OCI-LY3 (cell line): ENCODE measurements at regions not wholly inside any gene's neighbourhood (a gene's known extent, or its start where the extent isn't known, plus 50 kb on each side); places are given as distances from the start of the nearest gene placed in this dataset.

Source experiments
- H2AFZ ChIP-seq: fragments of 200-600, 300-600 bp; shearing (Covaris generic); 2 replicates; pipeline ENCODE4 v1.6.0; 2014; ENCODE audit warnings: antibody characterized with exemption, low read depth, low read length
- H3K27ac ChIP-seq: fragments of 200-600, 300-600 bp; sonication (generic); 2 replicates; pipeline ENCODE4 v1.5.1; 2014; ENCODE audit warnings: mild to moderate bottlenecking, low read length, moderate library complexity, mixed read lengths
- H3K27me3 ChIP-seq: fragments of 200-600, 300-600 bp; sonication (generic); 2 replicates; pipeline ENCODE4 v1.6.1; 2014; ENCODE audit warnings: low read depth, low read length, mixed read lengths
- H3K36me3 ChIP-seq: fragments of 200-600, 300-600 bp; sonication (generic); replicated peaks from 2 replicates; pipeline ENCODE3; 2014; ENCODE audit warnings: low read depth, low read length, mixed read lengths
- H3K4me1 ChIP-seq: fragments of 300-600, 200-600 bp; sonication (generic); 2 replicates; pipeline ENCODE4 v1.6.1; 2014; ENCODE audit warnings: low read length, mixed read lengths
- H3K4me2 ChIP-seq: fragments of 200-600, 300-600 bp; sonication (generic); 2 replicates; pipeline ENCODE4 v1.6.1; 2014; ENCODE audit warnings: low read length, mixed read lengths
- H3K4me3 ChIP-seq: fragments of 300-600, 200-600 bp; sonication (generic); 2 replicates; pipeline ENCODE4 v1.5.1; 2014; ENCODE audit warnings: antibody characterized with exemption, mild to moderate bottlenecking, low read length, moderate library complexity
- H3K79me2 ChIP-seq: fragments of 300-600, 200-600 bp; shearing (Covaris generic); 2 replicates; pipeline ENCODE4 v1.6.1; 2014; ENCODE audit warnings: mild to moderate bottlenecking, low read length, mixed read lengths
- H3K9ac ChIP-seq: fragments of 300-600, 200-600 bp; shearing (Covaris generic); 2 replicates; pipeline ENCODE4 v1.6.0; 2014; ENCODE audit warnings: mild to moderate bottlenecking, low read length, moderate library complexity
- H3K9me3 ChIP-seq: fragments of 200-600, 300-600 bp; shearing (Covaris generic); 2 replicates; pipeline ENCODE4 v1.6.1; 2014; ENCODE audit warnings: low read length, mixed read lengths; ENCODE audit not compliant: insufficient read depth
- H4K20me1 ChIP-seq: fragments of 200-600, 300-600 bp; sonication (generic); 2 replicates; pipeline ENCODE4 v1.6.1; 2016; ENCODE audit warnings: low read length, mixed read lengths; ENCODE audit not compliant: insufficient read depth
- EZH2phosphoT487 ChIP-seq: fragments of 200-600 bp; shearing (Covaris generic); IDR thresholded peaks from 2 replicates; pipeline ENCODE4 v1.6.1; 2018; ENCODE audit warnings: antibody characterized with exemption, mixed run types, low read depth
- TF ChIP-seq, protein P1 (sequence below): fragments of 200-600, 300-600 bp; sonication (generic); IDR thresholded peaks from 2 replicates; pipeline ENCODE4 v1.5.1; 2014; ENCODE audit warnings: antibody characterized with exemption, low read length, low read depth

DNA sequence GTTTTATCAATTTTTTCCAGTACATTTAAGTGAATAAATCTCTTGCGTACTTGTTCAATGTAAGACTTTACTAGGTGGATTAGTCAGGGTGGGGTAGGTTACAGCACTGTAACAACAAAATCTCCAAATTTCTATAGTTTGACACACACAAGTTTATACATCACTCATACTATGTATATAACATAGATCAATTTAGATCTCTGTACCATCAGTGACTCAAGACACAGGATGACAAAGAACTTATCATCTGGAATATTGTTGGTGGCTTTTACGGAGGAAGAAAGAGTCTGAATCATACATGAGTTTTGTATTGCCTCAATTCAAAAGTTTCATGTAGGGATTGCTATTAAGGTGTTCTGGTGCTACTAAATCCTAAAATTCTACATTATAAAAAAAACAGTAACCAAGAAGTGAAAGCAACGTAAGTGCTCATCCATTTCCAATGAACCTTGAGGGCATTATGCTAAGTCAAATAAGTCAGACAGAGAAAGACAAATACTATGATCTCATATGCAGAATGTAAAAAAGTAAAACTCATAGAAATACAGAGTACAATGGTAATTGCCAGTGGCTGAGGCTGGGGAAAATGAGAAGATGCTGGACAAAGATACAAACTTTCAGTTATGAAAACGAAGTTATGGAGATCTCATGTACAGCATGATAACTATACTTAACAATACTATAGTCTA lies 98.0 kb upstream of the DKK2 start:
- Histone ChIP-seq H3K4me2 (no peak overlapping the region), H4K20me1 (no peaks in the 10 kb centered on the region), H3K4me1 (no peaks in the 10 kb centered on the region), H3K27me3 (no peaks in the 10 kb centered on the region), H2AFZ (no peak overlapping the region), H3K79me2 (no peaks in the 10 kb centered on the region), H3K27ac (no peak overlapping the region), H3K9me3 (no peaks in the 10 kb centered on the region), H3K4me3 (no peak overlapping the region), H3K9ac (no peak overlapping the region), H3K36me3 (no peaks in the 10 kb centered on the region)
- TF ChIP-seq EZH2phosphoT487: no peak
- TF ChIP-seq, protein P1, sequence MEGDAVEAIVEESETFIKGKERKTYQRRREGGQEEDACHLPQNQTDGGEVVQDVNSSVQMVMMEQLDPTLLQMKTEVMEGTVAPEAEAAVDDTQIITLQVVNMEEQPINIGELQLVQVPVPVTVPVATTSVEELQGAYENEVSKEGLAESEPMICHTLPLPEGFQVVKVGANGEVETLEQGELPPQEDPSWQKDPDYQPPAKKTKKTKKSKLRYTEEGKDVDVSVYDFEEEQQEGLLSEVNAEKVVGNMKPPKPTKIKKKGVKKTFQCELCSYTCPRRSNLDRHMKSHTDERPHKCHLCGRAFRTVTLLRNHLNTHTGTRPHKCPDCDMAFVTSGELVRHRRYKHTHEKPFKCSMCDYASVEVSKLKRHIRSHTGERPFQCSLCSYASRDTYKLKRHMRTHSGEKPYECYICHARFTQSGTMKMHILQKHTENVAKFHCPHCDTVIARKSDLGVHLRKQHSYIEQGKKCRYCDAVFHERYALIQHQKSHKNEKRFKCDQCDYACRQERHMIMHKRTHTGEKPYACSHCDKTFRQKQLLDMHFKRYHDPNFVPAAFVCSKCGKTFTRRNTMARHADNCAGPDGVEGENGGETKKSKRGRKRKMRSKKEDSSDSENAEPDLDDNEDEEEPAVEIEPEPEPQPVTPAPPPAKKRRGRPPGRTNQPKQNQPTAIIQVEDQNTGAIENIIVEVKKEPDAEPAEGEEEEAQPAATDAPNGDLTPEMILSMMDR: no peak

DNA sequence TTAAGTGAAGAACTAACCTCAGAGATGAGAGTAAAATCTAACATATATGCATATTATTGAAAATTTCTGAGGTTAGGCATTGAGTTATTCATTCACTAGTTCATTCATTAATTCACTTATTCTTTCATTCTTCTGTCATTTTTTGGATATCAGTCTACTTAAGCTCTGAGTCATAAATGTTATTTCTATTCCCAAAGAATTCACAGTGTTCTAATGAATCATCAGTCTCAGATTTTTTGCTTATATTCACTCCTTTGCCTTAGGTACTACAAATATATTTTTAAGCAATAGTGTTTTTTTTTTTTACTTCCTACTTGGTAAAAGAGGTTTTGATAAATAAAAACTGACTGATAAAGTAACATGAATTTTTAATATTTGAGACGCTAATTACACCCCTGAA lies 95.2 kb upstream of the DKK2 start:
- TF ChIP-seq, protein P1: no peak
- no peak for TF ChIP-seq EZH2phosphoT487
- no peaks in the 10 kb centered on the region for H3K36me3 ChIP-seq
- H3K4me3 ChIP-seq: no peak overlapping the region
- H3K9ac ChIP-seq: no peak overlapping the region
- no peaks in the 10 kb centered on the region for H4K20me1 ChIP-seq
- H3K27ac ChIP-seq: no peak overlapping the region
- H3K9me3 ChIP-seq: no peaks in the 10 kb centered on the region
- no peaks in the 10 kb centered on the region for H3K79me2 ChIP-seq
- H2AFZ ChIP-seq: no peak overlapping the region
- H3K4me1 ChIP-seq: no peaks in the 10 kb centered on the region
- no peaks in the 10 kb centered on the region for H3K27me3 ChIP-seq
- H3K4me2 ChIP-seq: no peak overlapping the region

DNA sequence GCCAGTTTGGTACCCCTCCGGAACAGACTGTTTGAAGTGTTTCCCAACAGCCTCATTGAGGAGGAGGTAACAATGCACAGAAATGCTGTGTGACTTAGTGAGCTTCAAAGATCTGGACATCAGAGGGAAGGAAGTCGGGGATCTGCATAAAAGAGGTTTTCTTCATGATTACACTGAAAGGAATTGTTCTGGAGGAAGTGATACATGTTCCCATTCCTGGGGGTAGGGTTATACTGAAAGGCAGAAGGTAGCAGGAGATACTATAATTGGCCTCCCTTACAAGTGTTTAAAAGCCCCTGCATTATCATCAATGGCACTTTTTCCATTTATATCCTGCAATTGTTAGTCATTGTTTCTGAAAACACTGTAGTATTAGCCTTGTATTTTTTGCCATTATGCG lies 94.0 kb upstream of the DKK2 start:
- Histone ChIP-seq H3K27ac (no peak overlapping the region), H2AFZ (no peak overlapping the region)

DNA sequence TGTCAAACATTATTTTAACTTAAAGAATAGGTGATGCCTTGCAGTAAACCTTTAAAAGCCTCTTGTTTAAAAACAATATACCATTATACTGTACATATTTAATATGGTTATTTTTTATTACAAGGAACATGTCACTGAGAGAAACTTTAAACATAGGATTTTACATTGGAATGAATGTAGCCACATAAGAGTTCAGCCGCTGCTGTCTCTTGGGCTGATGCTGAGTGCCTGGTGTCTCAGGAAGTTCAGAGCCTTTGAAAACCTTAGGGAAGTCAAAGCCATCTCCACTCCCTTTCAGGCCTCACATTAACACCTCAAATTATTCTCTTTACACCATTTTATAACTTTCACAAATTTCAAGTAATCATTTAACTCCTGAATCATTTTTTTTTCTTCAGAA lies 93.5 kb upstream of the DKK2 start:
- Histone ChIP-seq H3K9me3 (no peaks in the 10 kb centered on the region), H3K27me3 (no peaks in the 10 kb centered on the region), H3K4me3 (no peak overlapping the region), H3K4me1 (no peaks in the 10 kb centered on the region), H3K4me2 (no peak overlapping the region), H2AFZ (no peak overlapping the region), H4K20me1 (no peaks in the 10 kb centered on the region), H3K9ac (no peak overlapping the region), H3K36me3 (no peaks in the 10 kb centered on the region), H3K27ac (no peak overlapping the region), H3K79me2 (no peaks in the 10 kb centered on the region)
- no peak for TF ChIP-seq EZH2phosphoT487
- TF ChIP-seq, protein P1: no peak

More for the DNA sequence above, 94.0 kb upstream of the DKK2 start:
- TF ChIP-seq, protein P1: no peak
- TF ChIP-seq EZH2phosphoT487: no peak
- Histone ChIP-seq H3K9me3 (no peaks in the 10 kb centered on the region), H3K4me1 (no peaks in the 10 kb centered on the region), H3K36me3 (no peaks in the 10 kb centered on the region), H3K27me3 (no peaks in the 10 kb centered on the region), H3K79me2 (no peaks in the 10 kb centered on the region), H3K4me3 (no peak overlapping the region), H3K4me2 (no peak overlapping the region), H3K9ac (no peak overlapping the region), H4K20me1 (no peaks in the 10 kb centered on the region)
